Vagina (tissue), 2 donors: ENCODE measurements at regions not wholly inside any gene's neighbourhood (a gene's known extent, or its start where the extent isn't known, plus 50 kb on each side); places are given as distances from the start of the nearest gene placed in this dataset.

Experiments
- DNase-seq, 2 donors: peaks; one replicate each; pipeline ENCODE4 v3.0.0-alpha.2; 2017; ENCODE audit errors: extremely low spot score in 2 of 2
- H3K27ac ChIP-seq: fragments of 200-600 bp; sonication (generic); one replicate; pipeline ENCODE4 v1.5.1; 2019
- H3K27me3 ChIP-seq: fragments of 200-600 bp; sonication (generic); one replicate; pipeline ENCODE4 v1.5.1; 2019
- H3K36me3 ChIP-seq, 2 donors: fragments of 200-600 bp; sonication (generic); one replicate each; pipeline ENCODE4 v1.5.1; 2017 to 2019
- H3K4me1 ChIP-seq: fragments of 200-600 bp; sonication (generic); one replicate; pipeline ENCODE4 v1.5.1; 2019
- H3K4me3 ChIP-seq, 2 donors: fragments of 200-600 bp; sonication (generic); 1 replicate in 1 of 2; 2 replicates in 1 of 2; pipeline ENCODE4 v1.5.1; 2016 to 2019
- H3K9me3 ChIP-seq: fragments of 200-600 bp; sonication (generic); one replicate; pipeline ENCODE4 v1.5.1; 2019
- POLR2A ChIP-seq, 2 donors: fragments of 450-650 bp; IDR thresholded peaks; one replicate each; pipeline ENCODE4 v1.6.1; 2017; ENCODE audit warnings: antibody characterized with exemption in 2 of 2, mild to moderate bottlenecking in 2 of 2, moderate library complexity in 2 of 2
- POLR2AphosphoS5 ChIP-seq, 2 donors: sonication (generic); formaldehyde crosslinking; IDR thresholded peaks; one replicate each; pipeline ENCODE4 v1.9.0; 2017; ENCODE audit warnings: antibody characterized with exemption in 2 of 2, mild to moderate bottlenecking in 2 of 2, low read depth in 1 of 2; ENCODE audit not compliant: insufficient read depth in 1 of 2
- intact Hi-C: fragments of 100-400 bp; cut with DNase I; formaldehyde crosslinking; loops from one replicate; pipeline ENCODE4 v1.15.1; 2023
- TF ChIP-seq, protein P1 (sequence below), 3 experiments: fragments of 450-650 bp in 2 of 3; fragments of 200-600 bp in 1 of 3; sonication (generic) in 1 of 3; IDR thresholded peaks; one replicate each; pipeline ENCODE4 v1.5.1; 2017 to 2019; ENCODE audit warnings: antibody characterized with exemption in 3 of 3, mild to moderate bottlenecking in 2 of 3, moderate library complexity in 2 of 3

DNA sequence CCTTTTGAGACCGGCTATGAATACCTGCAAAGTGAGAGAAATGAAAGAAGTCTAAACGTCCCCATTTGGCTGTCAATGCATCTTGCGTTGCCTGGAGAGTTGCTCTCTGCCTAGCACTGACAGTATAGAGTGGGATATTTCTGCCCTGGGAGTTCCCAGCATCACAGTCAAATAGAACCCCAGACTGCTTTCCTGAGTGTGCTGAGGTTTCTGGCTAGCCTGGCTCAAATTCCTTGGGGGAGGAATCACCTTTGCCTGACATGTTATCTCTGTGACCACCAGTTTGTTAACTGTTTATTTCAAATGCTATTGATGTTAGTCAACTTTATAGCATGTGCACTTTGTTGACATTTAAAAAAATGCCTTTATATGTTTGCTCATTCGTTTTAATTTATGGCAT is 212.0 kb upstream of the FAM78B start:
- Histone ChIP-seq H3K27ac (no peak overlapping the region), H3K4me3 (no peak overlapping the region), H3K4me1 (no peaks in the 10 kb centered on the region), H3K27me3 (no peaks in the 10 kb centered on the region), H3K9me3 (no peaks in the 10 kb centered on the region), H3K36me3 (no peaks in the 10 kb centered on the region)
- TF ChIP-seq, protein P1, sequence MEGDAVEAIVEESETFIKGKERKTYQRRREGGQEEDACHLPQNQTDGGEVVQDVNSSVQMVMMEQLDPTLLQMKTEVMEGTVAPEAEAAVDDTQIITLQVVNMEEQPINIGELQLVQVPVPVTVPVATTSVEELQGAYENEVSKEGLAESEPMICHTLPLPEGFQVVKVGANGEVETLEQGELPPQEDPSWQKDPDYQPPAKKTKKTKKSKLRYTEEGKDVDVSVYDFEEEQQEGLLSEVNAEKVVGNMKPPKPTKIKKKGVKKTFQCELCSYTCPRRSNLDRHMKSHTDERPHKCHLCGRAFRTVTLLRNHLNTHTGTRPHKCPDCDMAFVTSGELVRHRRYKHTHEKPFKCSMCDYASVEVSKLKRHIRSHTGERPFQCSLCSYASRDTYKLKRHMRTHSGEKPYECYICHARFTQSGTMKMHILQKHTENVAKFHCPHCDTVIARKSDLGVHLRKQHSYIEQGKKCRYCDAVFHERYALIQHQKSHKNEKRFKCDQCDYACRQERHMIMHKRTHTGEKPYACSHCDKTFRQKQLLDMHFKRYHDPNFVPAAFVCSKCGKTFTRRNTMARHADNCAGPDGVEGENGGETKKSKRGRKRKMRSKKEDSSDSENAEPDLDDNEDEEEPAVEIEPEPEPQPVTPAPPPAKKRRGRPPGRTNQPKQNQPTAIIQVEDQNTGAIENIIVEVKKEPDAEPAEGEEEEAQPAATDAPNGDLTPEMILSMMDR (IDR thresholded peaks at IDR 0.05), result no peak
- TF ChIP-seq POLR2A (IDR thresholded peaks at IDR 0.05), result no peak
- TF ChIP-seq POLR2AphosphoS5 (IDR thresholded peaks at IDR 0.05; ENCODE audit: insufficient read depth in 1 of 2, low read depth in 1 of 2), result no peak
- intact Hi-C loops, result no loop called here
- no peak for DNase-seq

DNA sequence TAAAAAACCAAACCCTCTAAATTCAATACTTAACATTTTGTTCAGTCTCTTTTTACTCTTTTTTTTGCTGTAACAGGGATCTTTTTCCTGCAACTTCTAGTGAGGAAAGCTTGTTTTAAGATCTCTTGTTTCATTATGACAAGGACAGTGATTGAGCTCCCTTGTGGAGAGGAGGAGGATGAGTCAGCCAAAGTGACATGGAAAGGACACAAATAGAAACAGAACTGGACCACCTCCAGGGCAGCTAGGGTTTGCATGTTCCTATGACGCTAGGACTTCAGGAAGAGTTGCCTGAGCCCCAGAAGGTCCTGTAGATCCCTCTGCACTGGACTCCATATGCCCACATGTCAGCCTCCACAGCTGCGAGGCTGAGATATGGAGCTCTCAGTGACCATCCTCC is 212.6 kb upstream of the FAM78B start:
- TF ChIP-seq POLR2A (IDR thresholded peaks at IDR 0.05) (no peak), POLR2AphosphoS5 (IDR thresholded peaks at IDR 0.05; ENCODE audit: insufficient read depth in 1 of 2, low read depth in 1 of 2) (no peak)
- TF ChIP-seq, protein P1 (IDR thresholded peaks at IDR 0.05), result no peak
- Histone ChIP-seq H3K4me3 (no peak overlapping the region), H3K27me3 (no peaks in the 10 kb centered on the region), H3K4me1 (no peaks in the 10 kb centered on the region), H3K36me3 (no peaks in the 10 kb centered on the region), H3K9me3 (no peaks in the 10 kb centered on the region), H3K27ac (no peak overlapping the region)
- intact Hi-C loops, result no loop called here
- no peak for DNase-seq

DNA sequence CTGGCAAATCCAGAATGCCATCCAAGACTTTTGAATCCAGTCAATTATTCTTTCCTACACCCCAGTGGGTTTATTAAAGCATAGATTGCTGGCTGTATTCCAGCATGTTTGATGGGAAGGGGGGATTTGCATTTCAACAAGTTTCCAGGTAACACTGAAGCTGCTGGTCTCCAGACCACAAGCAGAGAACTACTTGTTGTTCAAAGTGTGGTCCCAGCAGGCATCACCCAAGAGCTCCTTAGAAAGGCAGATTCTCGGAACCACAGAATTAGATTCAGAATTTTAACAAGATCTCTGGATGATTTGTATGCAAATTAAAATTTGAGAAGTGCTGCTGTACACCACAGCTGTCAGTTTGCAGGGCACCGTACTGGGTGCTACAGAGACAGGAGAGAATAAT is 216.3 kb upstream of the FAM78B start:
- intact Hi-C loops, result no loop called here

DNA sequence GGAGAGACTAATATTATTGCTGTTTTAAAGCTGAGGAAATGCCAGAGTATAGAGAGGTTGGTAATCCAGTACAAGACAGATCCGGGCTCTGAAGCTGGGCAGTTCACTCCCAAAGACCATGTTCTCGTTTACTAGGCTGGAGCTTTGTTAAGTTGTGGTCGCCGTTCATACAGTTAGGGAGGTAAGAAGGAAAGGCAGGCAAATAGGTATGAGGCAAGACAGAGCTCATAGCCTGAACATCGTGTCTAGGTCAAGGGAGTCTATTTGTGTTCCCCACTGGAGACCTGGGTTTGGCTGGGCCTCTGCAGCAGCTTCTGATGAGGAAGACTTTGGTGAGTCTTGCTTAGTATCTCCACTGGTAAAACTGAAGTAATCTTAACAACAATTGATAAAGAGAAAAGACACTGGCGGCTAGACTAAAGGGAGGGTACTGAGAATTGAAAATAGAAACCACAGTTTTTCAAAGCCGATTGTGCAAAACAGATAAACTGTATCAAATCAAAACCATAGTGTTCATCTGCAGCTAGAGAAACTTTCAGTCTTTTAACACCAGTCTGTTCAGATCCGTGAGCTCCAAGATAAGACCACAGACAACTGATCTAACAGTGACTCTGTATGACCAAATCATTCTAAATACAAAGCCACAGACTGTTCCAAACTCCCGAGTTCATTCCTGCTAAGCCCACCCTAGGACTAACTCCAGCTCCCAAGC is 217.0 kb upstream of the FAM78B start:
- H3K36me3 ChIP-seq, result no peaks in the 10 kb centered on the region
- no peak overlapping the region for H3K27ac ChIP-seq
- intact Hi-C loops, result loop anchor here (1.0 kb wide), 1 partner anchor 22 kb away; no protein-coding TSS in a partner anchor
- H3K27me3 ChIP-seq, result no peaks in the 10 kb centered on the region
- DNase-seq, result no peak
- no peaks in the 10 kb centered on the region for H3K9me3 ChIP-seq
- TF ChIP-seq, protein P1 (IDR thresholded peaks at IDR 0.05), result no peak
- TF ChIP-seq POLR2AphosphoS5 (IDR thresholded peaks at IDR 0.05; ENCODE audit: insufficient read depth in 1 of 2, low read depth in 1 of 2) (no peak), POLR2A (IDR thresholded peaks at IDR 0.05) (no peak)
- no peak overlapping the region for H3K4me3 ChIP-seq
- no peaks in the 10 kb centered on the region for H3K4me1 ChIP-seq

More for the DNA sequence above, 216.3 kb upstream of the FAM78B start:
- no peak for DNase-seq
- Histone ChIP-seq H3K9me3 (no peaks in the 10 kb centered on the region), H3K27ac (no peak overlapping the region), H3K4me3 (no peak overlapping the region), H3K36me3 (no peaks in the 10 kb centered on the region), H3K27me3 (no peaks in the 10 kb centered on the region), H3K4me1 (no peaks in the 10 kb centered on the region)
- TF ChIP-seq POLR2AphosphoS5 (IDR thresholded peaks at IDR 0.05; ENCODE audit: insufficient read depth in 1 of 2, low read depth in 1 of 2) (no peak), POLR2A (IDR thresholded peaks at IDR 0.05) (no peak)
- TF ChIP-seq, protein P1 (IDR thresholded peaks at IDR 0.05), result no peak

DNA sequence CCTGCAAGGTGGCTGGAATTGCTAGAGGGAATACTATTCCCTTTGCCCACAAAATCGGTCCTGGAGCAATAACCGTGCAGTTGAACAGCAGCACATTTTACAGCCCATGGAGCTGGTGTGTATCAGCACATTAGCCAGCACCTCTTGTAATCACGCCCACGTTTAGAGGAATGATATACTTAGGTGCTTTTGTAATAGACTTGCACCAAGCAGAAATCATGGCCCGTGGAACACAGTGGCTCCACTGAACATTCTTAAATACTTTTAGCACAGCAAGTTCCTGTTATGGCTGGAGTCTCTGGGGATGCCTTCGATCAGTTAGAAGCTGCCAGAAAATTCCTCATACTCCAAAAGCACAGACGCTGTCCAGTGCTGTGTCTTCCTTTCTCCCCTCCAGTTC is 218.1 kb upstream of the FAM78B start:
- TF ChIP-seq POLR2AphosphoS5 (IDR thresholded peaks at IDR 0.05; ENCODE audit: insufficient read depth in 1 of 2, low read depth in 1 of 2) (no peak), POLR2A (IDR thresholded peaks at IDR 0.05) (no peak)
- TF ChIP-seq, protein P1 (IDR thresholded peaks at IDR 0.05), result no peak
- Histone ChIP-seq H3K9me3 (no peaks in the 10 kb centered on the region), H3K4me3 (no peak overlapping the region), H3K27me3 (no peaks in the 10 kb centered on the region), H3K4me1 (no peaks in the 10 kb centered on the region), H3K27ac (no peak overlapping the region), H3K36me3 (no peaks in the 10 kb centered on the region)
- no peak for DNase-seq
- intact Hi-C loops, result loop anchor here (1.0 kb wide), 1 partner anchor 24 kb away; no protein-coding TSS in a partner anchor
